ENCODE measurements at regions not wholly inside any gene's neighbourhood (a gene's known extent, or its start where the extent isn't known, plus 50 kb on each side); places are given as distances from the start of the nearest gene placed in this dataset.
"Not testable (repeated sequence)": the region's sequence is repeated elsewhere in the genome, so short reads cannot be mapped to it uniquely, and the experiment has no call there.

DNA sequence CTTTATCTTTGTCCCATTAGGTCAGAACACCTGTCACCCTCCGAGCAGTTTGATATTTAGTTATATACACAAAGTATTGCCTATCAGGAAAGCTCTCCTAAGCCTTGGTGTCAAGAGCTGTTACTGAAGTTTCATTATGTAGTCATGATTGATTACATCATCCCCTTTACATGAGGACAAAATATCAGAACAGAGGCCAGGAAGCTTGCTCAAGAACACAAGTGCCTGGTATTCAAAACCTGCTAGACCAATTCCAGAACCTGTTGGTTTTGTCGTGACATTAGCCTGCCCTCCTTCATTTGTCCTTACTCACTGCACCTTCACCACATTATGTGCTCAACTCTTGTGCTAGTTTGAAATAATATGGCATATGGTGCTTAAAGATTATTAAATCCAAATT, 377.1 kb downstream of the CDH19 start:
- TF ChIP-seq, protein P1, sequence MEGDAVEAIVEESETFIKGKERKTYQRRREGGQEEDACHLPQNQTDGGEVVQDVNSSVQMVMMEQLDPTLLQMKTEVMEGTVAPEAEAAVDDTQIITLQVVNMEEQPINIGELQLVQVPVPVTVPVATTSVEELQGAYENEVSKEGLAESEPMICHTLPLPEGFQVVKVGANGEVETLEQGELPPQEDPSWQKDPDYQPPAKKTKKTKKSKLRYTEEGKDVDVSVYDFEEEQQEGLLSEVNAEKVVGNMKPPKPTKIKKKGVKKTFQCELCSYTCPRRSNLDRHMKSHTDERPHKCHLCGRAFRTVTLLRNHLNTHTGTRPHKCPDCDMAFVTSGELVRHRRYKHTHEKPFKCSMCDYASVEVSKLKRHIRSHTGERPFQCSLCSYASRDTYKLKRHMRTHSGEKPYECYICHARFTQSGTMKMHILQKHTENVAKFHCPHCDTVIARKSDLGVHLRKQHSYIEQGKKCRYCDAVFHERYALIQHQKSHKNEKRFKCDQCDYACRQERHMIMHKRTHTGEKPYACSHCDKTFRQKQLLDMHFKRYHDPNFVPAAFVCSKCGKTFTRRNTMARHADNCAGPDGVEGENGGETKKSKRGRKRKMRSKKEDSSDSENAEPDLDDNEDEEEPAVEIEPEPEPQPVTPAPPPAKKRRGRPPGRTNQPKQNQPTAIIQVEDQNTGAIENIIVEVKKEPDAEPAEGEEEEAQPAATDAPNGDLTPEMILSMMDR (IDR thresholded peaks at IDR 0.05; ENCODE audit: borderline replicate concordance, insufficient read depth, low read depth, low read length): no peak
- H3K4me3 ChIP-seq (ENCODE audit: low read depth, low read length): no peak overlapping the region

DNA sequence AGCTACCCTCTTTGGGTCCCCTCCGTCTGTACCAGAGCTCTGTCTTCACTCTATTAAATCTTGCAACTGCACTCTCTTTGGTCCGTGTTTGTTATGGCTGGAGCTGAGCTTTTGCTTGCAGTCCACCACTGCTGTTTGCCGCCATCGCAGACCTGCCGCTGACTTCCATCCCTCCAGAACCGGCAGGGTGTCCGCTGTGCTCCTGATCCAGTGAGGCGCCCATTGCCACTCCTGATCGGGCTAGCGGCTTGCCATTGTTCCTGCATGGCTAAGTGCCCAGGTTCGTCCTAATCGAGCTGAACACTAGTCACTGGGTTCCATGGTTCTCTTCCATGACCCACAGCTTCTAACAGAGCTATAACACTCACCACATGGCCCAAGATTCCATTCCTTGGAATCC, 380.6 kb downstream of the CDH19 start:
- H3K4me3 ChIP-seq (ENCODE audit: low read depth, low read length): not testable (repeated sequence)

DNA sequence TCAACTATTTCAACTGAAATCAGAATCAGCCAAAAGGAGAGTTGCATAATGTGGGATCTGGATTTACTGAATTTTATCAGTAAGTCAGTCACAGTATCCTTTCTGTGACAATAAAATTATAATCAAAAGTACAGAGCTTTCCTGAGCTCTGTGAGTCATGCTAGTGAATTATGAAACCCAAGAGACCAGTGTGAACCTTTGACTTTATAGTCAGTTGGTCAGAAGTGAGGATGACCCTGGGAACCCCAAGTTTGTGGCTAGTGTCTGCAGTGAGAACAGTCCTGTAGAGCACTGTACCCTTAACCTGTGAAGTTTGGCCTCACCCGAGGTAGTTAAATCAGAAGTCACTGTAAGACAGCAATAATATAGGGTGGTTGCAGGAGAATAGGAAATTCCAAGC, 381.7 kb downstream of the CDH19 start:
- H3K4me3 ChIP-seq (ENCODE audit: low read depth, low read length): no peak overlapping the region
- TF ChIP-seq, protein P1 (IDR thresholded peaks at IDR 0.05; ENCODE audit: borderline replicate concordance, insufficient read depth, low read depth, low read length): no peak

DNA sequence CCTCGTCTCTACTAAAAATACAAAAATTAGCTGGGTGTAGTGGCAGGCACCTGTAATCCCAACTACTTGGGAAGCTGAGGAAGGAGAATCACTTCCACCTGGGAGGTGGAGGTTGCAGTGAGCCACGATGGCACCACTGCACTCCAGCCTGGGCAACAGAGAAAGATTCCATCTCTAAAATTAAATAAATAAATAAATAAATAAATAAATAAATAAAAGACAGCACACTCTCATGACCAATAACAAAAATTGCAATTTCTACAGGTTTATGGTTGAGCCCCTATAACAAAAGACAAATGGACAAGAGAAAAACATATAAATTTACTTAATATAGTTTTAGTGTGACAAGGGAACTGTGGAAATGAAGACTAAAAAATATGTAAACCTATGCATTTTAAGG, 384.1 kb downstream of the CDH19 start:
- TF ChIP-seq, protein P1 (IDR thresholded peaks at IDR 0.05; ENCODE audit: borderline replicate concordance, insufficient read depth, low read depth, low read length): no peak
- no peak overlapping the region for H3K4me3 ChIP-seq (ENCODE audit: low read depth, low read length)

DNA sequence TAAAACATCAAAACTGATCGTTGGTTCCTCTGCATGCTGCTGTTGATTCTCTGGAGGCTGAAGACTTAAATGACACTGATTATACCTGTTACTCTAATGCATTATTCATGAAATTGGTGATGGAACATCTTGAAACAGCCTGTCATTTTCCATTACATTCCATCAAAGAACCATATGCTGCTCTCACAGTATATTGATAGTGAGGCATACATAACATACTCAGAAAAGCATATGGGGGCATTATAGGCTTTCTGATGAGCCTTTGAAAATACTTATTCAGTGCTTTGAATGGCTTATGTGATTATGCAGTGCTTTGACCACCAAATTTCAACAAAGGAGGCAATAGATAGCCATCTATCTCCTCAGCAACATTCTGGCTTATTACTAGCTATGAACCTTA, 392.1 kb downstream of the CDH19 start:
- no peak overlapping the region for H3K4me3 ChIP-seq (ENCODE audit: low read depth, low read length)
- TF ChIP-seq, protein P1 (IDR thresholded peaks at IDR 0.05; ENCODE audit: borderline replicate concordance, insufficient read depth, low read depth, low read length): no peak

DNA sequence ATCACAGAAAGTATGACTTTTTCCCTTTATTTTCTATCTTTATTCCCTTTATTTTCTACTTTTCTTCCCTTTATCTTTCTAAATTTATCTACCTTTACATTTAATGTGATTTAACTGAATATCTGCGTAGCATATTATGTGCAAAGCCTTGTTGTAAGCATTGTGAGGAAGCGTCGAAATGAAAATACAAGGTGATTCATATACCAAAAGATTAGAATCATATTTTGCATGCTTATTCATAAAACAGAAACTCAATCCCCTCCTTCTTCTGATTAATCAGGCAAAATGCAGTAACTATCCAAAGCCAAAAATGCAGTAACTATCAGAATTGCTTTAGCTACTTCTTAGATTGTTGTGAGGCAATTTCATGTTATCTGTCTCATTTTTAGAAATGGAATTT, 393.0 kb downstream of the CDH19 start:
- TF ChIP-seq, protein P1 (IDR thresholded peaks at IDR 0.05; ENCODE audit: borderline replicate concordance, insufficient read depth, low read depth, low read length): no peak
- no peak overlapping the region for H3K4me3 ChIP-seq (ENCODE audit: low read depth, low read length)

DNA sequence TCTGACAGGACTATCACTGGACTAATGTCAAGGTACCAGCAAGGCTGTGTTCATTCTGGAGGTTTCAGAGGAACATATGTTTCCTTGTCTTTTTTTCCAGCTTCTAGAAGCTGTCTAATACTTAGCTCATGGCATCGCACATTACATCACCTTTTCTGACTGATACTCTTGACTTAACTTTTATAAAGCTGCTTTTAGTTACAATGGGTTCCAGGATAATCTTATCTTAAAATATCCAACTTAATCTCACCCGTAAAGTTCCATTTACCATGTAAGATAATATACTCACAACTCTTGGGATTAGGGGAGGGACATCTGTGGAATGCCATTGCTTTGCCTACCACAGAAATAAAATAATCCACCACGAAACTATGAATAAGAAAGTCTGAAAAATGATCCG, 394.2 kb downstream of the CDH19 start:
- no peak overlapping the region for H3K4me3 ChIP-seq (ENCODE audit: low read depth, low read length)
- TF ChIP-seq, protein P1 (IDR thresholded peaks at IDR 0.05; ENCODE audit: borderline replicate concordance, insufficient read depth, low read depth, low read length): no peak

DNA sequence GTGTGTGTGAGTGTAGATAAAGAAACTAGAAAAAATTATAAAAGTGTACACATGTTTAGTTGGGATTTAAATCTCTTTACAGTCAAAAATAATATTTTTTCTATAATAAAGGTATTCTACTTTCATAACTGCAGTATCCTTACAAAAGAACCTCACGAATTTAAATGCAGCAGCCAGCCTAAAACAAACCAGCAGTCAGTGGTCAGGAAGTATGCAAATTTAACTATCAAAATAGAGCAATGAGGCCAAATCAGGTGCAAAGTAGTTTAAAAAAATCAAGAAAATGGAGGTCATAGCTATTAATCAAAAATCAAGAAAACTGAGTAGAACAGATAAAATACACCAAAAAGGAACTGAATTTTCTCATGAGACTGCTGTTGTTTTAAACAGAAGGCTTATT, 407.1 kb downstream of the CDH19 start:
- H3K4me3 ChIP-seq (ENCODE audit: low read depth, low read length): no peak overlapping the region
- TF ChIP-seq, protein P1 (IDR thresholded peaks at IDR 0.05; ENCODE audit: borderline replicate concordance, insufficient read depth, low read depth, low read length): no peak
